Activated B cell treated with CpG ODN at 0.5 μM for 24 hours (primary cell): ENCODE measurements at regions not wholly inside any gene's neighbourhood (a gene's known extent, or its start where the extent isn't known, plus 50 kb on each side); places are given as distances from the start of the nearest gene placed in this dataset.

Experiments
- ATAC-seq: fragments of 200-7000 bp; cut with Tn5 transposase; one replicate; pipeline ENCODE4 v1.10.0; 2021; ENCODE audit warnings: low read depth, mild to moderate bottlenecking, moderate library complexity
- CTCF ChIA-PET: fragments of 350-600 bp; sonication (Branson Sonifier 250); formaldehyde crosslinking; loops from one replicate; lab custom pipeline; 2021; ENCODE audit warnings: antibody characterized with exemption; lab: Charles Lee
- POLR2A ChIA-PET: fragments of 350-600 bp; sonication (Branson Sonifier 250); formaldehyde crosslinking; loops from one replicate; lab custom pipeline; 2021; ENCODE audit warnings: antibody characterized with exemption; lab: Charles Lee
- DNase-seq: peaks from one replicate; pipeline ENCODE4 v3.0.0; 2022
- H3K27ac Mint-ChIP-seq: one replicate; pipeline ENCODE4 v1.8.0; 2020; ENCODE audit warnings: mixed read lengths
- H3K27me3 Mint-ChIP-seq: one replicate; pipeline ENCODE4 v1.8.0; 2021; ENCODE audit warnings: mixed read lengths
- H3K36me3 Mint-ChIP-seq: one replicate; pipeline ENCODE4 v1.8.0; 2021; ENCODE audit warnings: low read depth, mixed read lengths
- H3K4me1 Mint-ChIP-seq: one replicate; pipeline ENCODE4 v1.8.0; 2021; ENCODE audit warnings: mixed read lengths
- H3K4me3 Mint-ChIP-seq: one replicate; pipeline ENCODE4 v1.8.0; 2020; ENCODE audit warnings: mild to moderate bottlenecking, mixed read lengths
- H3K9me3 Mint-ChIP-seq: one replicate; pipeline ENCODE4 v1.8.0; 2020; ENCODE audit warnings: mixed read lengths
- intact Hi-C: fragments of 100-400 bp; cut with micrococcal nuclease; formaldehyde crosslinking; loops from one replicate; pipeline ENCODE4 v1.15.1; 2024
- TF ChIP-seq, protein P1 (sequence below): fragments of 200-600 bp; IDR thresholded peaks from one replicate; pipeline ENCODE4 v1.8.0; 2022; ENCODE audit warnings: antibody characterized with exemption, mild to moderate bottlenecking

DNA sequence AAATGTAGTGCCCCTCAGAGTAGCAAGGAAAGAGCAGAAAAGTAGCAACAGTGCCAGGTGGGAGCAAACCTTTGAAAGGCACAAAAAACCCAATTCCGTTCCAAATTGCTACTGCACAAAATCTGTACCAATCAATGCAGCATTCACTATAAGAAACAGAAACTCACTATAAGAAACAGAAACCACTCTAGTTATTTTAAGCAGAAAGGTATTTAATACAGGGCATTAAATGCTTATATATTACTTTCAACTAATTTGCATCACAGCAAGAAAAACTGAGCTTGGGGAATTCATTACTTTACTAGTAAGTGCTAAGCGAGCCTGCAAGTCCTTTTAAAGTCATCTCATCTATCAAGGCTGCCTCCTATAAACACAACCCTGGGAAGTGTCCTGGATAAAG lies 116.5 kb upstream of the OLIG3 start:
- Mint-ChIP-seq H3K4me1 (no peaks in the 10 kb centered on the region), H3K36me3 (no peaks in the 10 kb centered on the region), H3K27me3 (peaks cover 18% of the 10 kb centered on the region), H3K4me3 (no peak overlapping the region), H3K9me3 (peaks cover 6% of the 10 kb centered on the region), H3K27ac (no peak overlapping the region)
- DNase-seq (no peak), ATAC-seq (no peak)
- ChIA-PET CTCF (no interaction called here), POLR2A (interaction anchor here (0.7 kb wide), 1 partner anchor 11 kb away, joined by 3 read pairs; no protein-coding TSS in a partner anchor)
- TF ChIP-seq, protein P1, sequence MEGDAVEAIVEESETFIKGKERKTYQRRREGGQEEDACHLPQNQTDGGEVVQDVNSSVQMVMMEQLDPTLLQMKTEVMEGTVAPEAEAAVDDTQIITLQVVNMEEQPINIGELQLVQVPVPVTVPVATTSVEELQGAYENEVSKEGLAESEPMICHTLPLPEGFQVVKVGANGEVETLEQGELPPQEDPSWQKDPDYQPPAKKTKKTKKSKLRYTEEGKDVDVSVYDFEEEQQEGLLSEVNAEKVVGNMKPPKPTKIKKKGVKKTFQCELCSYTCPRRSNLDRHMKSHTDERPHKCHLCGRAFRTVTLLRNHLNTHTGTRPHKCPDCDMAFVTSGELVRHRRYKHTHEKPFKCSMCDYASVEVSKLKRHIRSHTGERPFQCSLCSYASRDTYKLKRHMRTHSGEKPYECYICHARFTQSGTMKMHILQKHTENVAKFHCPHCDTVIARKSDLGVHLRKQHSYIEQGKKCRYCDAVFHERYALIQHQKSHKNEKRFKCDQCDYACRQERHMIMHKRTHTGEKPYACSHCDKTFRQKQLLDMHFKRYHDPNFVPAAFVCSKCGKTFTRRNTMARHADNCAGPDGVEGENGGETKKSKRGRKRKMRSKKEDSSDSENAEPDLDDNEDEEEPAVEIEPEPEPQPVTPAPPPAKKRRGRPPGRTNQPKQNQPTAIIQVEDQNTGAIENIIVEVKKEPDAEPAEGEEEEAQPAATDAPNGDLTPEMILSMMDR: no peak
- intact Hi-C loops: no loop called here

DNA sequence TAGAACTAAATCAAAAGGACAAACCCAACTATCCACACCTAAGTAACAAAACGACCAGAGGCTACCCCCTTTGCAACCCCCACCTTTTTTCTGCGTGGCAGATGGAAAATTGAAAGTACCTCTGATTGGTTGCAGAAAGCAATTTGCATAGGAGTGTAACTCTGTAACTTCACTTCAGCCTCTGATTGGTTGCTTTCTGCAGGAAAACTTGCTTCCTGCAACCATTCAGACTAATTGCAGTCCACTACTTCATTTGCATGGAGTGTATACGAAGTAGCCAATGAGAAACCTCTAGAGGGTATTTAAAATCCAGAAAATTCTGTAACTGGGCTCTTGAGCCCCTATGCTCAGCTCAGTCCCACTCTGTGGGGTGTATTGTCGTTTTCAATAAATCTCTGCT lies 129.1 kb upstream of the OLIG3 start:
- Mint-ChIP-seq H3K4me1 (peaks cover 4% of the 10 kb centered on the region), H3K9me3 (no peaks in the 10 kb centered on the region), H3K27ac (no peak overlapping the region), H3K4me3 (no peak overlapping the region), H3K27me3 (peaks cover 17% of the 10 kb centered on the region), H3K36me3 (no peaks in the 10 kb centered on the region)
- ChIA-PET CTCF (no interaction called here), POLR2A (no interaction called here)
- TF ChIP-seq, protein P1: no peak
- DNase-seq: no peak
- intact Hi-C loops: no loop called here
- no peak for ATAC-seq

DNA sequence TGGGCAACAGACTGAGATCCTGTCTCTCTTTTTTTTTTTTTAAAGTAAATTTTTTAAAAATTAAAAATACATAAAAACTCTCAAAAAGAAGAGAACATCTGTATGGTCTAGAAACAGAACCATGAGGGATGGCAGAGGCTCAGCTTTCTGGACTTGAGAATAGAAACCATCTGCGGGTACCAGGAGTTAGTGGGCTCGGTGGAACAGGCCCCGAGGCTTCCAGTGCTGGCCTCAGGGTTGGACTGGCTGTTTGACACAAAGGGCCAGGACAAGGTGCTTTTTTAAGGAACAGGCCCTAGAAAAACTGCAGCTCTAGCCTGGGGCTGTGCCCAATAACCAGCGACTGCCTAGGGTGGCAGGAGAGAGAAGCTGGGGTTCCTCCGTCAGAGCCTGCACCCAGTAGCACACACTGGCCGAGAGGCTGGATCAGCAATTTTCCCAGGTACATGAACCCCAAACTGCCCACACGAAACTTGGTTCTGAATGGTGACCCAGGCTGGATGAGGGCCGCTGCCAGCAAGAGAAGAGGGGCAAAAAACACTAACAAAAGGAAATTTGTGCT lies 131.0 kb upstream of the OLIG3 start:
- ATAC-seq (no peak), DNase-seq (no peak)
- CTCF ChIA-PET: no interaction called here
- no peaks in the 10 kb centered on the region for H3K36me3 Mint-ChIP-seq
- TF ChIP-seq, protein P1: no peak
- intact Hi-C loops: no loop called here
- H3K27ac Mint-ChIP-seq: no peak overlapping the region
- peaks cover 14% of the 10 kb centered on the region for H3K27me3 Mint-ChIP-seq
- H3K4me3 Mint-ChIP-seq: no peak overlapping the region
- H3K9me3 Mint-ChIP-seq: no peaks in the 10 kb centered on the region
- peaks cover 4% of the 10 kb centered on the region for H3K4me1 Mint-ChIP-seq
- POLR2A ChIA-PET: no interaction called here

DNA sequence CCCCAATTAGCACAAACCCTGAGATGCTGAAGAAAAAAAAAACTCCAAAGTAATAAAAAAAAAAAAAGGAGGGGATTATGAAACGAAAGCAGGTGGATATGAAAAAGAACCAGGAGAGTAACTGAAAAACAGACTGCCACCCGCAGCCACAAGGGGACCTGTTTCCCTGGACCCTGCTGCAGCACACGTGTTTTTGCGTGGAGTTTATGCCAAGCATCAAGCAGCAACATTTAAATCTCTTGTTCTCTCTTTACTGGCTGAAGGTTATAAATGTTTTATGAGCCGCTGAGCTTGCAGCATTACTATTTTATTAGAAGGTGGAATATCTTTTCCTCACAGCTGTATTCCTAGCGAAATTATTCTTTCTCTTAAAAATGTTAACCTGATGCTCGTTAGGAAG lies 131.6 kb upstream of the OLIG3 start:
- ATAC-seq: no peak
- TF ChIP-seq, protein P1: no peak
- no peak overlapping the region for H3K4me3 Mint-ChIP-seq

DNA sequence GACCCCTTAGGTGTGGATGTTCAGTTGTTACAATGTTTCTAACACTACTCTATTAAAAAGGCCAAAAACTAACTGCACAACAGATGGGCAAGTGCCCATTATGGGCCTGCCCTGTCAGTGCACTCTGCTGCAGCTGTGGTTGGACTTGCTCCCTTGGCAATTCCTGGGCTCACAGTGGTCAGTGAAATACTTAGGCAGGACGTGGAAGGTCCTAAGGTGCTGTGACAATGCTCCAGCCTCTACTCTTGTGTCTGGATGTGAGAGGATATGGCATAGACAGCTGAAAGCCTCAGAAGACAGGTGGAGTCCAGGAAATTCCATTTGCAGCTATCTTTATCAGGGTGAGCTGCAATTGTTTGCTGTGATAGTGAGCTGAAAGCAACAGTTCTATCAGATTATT lies 136.5 kb upstream of the OLIG3 start:
- H3K27ac Mint-ChIP-seq: no peak overlapping the region
- TF ChIP-seq, protein P1: no peak
- no peak for DNase-seq
- POLR2A ChIA-PET: no interaction called here
- H3K4me1 Mint-ChIP-seq: no peaks in the 10 kb centered on the region
- CTCF ChIA-PET: interaction anchor here (0.9 kb wide), 1 partner anchor 359 kb away, joined by 4 read pairs; no protein-coding TSS in a partner anchor
- no peaks in the 10 kb centered on the region for H3K36me3 Mint-ChIP-seq
- H3K4me3 Mint-ChIP-seq: no peak overlapping the region
- intact Hi-C loops: no loop called here
- peaks cover 8% of the 10 kb centered on the region for H3K27me3 Mint-ChIP-seq
- no peaks in the 10 kb centered on the region for H3K9me3 Mint-ChIP-seq
- no peak for ATAC-seq

More for the DNA sequence above, 131.6 kb upstream of the OLIG3 start:
- ChIA-PET CTCF (no interaction called here), POLR2A (no interaction called here)
- peaks cover 14% of the 10 kb centered on the region for H3K27me3 Mint-ChIP-seq
- H3K36me3 Mint-ChIP-seq: no peaks in the 10 kb centered on the region
- H3K27ac Mint-ChIP-seq: no peak overlapping the region
- peaks cover 4% of the 10 kb centered on the region for H3K4me1 Mint-ChIP-seq
- DNase-seq: no peak
- intact Hi-C loops: no loop called here
- no peaks in the 10 kb centered on the region for H3K9me3 Mint-ChIP-seq
